B cell (primary cell): ENCODE measurements at regions not wholly inside any gene's neighbourhood (a gene's known extent, or its start where the extent isn't known, plus 50 kb on each side); places are given as distances from the start of the nearest gene placed in this dataset.

Source experiments
- ATAC-seq: fragments of 200-7000 bp; cut with Tn5 transposase; one replicate; pipeline ENCODE4 v1.10.0; 2021; ENCODE audit warnings: low read depth, mild to moderate bottlenecking, moderate number of reproducible peaks, moderate library complexity
- CTCF ChIA-PET: fragments of 350-600 bp; sonication (Branson Sonifier 250); formaldehyde crosslinking; loops from one replicate; lab custom pipeline; 2021; ENCODE audit warnings: antibody characterized with exemption, inconsistent platforms; lab: Charles Lee
- POLR2A ChIA-PET: fragments of 350-600 bp; sonication (Branson Sonifier 250); formaldehyde crosslinking; loops from one replicate; lab custom pipeline; 2021; ENCODE audit warnings: antibody characterized with exemption; lab: Charles Lee
- DNase-seq: peaks from one replicate; pipeline ENCODE4 v3.0.0; 2013
- H2AFZ ChIP-seq: 2 replicates; pipeline ENCODE4 v1.6.1; 2012; ENCODE audit warnings: mild to moderate bottlenecking, low read depth, low read length; ENCODE audit not compliant: insufficient read depth, poor library complexity, severe bottlenecking
- H3K27ac ChIP-seq, 2 donors: 1 replicate in 1 of 2; 2 replicates in 1 of 2; pipeline ENCODE4 v1.5.1; 2012 to 2013; ENCODE audit warnings: low read length in 2 of 2, mild to moderate bottlenecking in 2 of 2, moderate library complexity in 1 of 2
- H3K27me3 ChIP-seq, 4 experiments: fragments of 200-600 bp in 1 of 4; sonication (generic) in 1 of 4; replicated peaks in 1 of 4; 1 replicate in 2 of 4; 2 replicates in 2 of 4; pipeline versions ENCODE4 v1.6.1 to v1.7.0; 2013 to 2016; ENCODE audit warnings: low read length in 3 of 4, mild to moderate bottlenecking in 2 of 4, mixed read lengths in 1 of 4, moderate library complexity in 1 of 4; ENCODE audit not compliant: insufficient read depth in 4 of 4, control insufficient read depth in 3 of 4; ENCODE audit errors: control extremely low read depth in 1 of 4
- H3K36me3 ChIP-seq, 2 experiments: replicated peaks in 1 of 2; 1 replicate in 1 of 2; 2 replicates in 1 of 2; pipeline versions ENCODE4 v1.6.1 to v1.7.1; 2013; ENCODE audit warnings: low read length in 1 of 2; ENCODE audit not compliant: insufficient read depth in 2 of 2, control insufficient read depth in 1 of 2; ENCODE audit errors: control extremely low read depth in 1 of 2, extremely low read depth in 1 of 2
- H3K4me1 ChIP-seq, 2 donors: fragments of 200-600 bp in 1 of 2; sonication (generic) in 1 of 2; 1 replicate in 1 of 2; 2 replicates in 1 of 2; pipeline versions ENCODE4 v1.5.1 to v1.6.1; 2013 to 2017; ENCODE audit warnings: low read length in 2 of 2; ENCODE audit not compliant: control insufficient read depth in 2 of 2, insufficient read depth in 2 of 2
- H3K4me2 ChIP-seq: replicated peaks from 2 replicates; pipeline ENCODE3; 2012; ENCODE audit warnings: mild to moderate bottlenecking, low read depth, low read length; ENCODE audit not compliant: poor library complexity, severe bottlenecking
- H3K4me3 ChIP-seq, 5 experiments: fragments of 200-600 bp in 1 of 5; sonication (generic) in 1 of 5; 1 replicate in 3 of 5; 2 replicates in 2 of 5; pipeline versions ENCODE4 v1.5.1 to v1.7.0; 2011 to 2016; ENCODE audit warnings: low read length in 4 of 5, mild to moderate bottlenecking in 4 of 5, low read depth in 2 of 5, control low read depth in 1 of 5, moderate library complexity in 1 of 5; ENCODE audit not compliant: insufficient read depth in 1 of 5; ENCODE audit errors: control extremely low read depth in 1 of 5, extremely low read depth in 1 of 5
- H3K79me2 ChIP-seq: fragments of 200-600 bp; sonication (generic); one replicate; pipeline ENCODE4 v1.6.0; 2016; ENCODE audit warnings: low read length; ENCODE audit not compliant: control insufficient read depth, insufficient read depth
- H3K9ac ChIP-seq: fragments of 200-600 bp; sonication (generic); 2 replicates; pipeline ENCODE4 v1.6.1; 2017; ENCODE audit warnings: mild to moderate bottlenecking, low read length, moderate library complexity
- H3K9me3 ChIP-seq, 3 donors: one replicate each; pipeline versions ENCODE4 v1.6.1 to v1.7.1; 2013; ENCODE audit warnings: low read length in 2 of 3; ENCODE audit not compliant: control insufficient read depth in 2 of 3, insufficient read depth in 1 of 3; ENCODE audit errors: control extremely low read depth in 1 of 3
- H4K20me1 ChIP-seq: 2 replicates; pipeline ENCODE4 v1.6.0; 2012; ENCODE audit warnings: mild to moderate bottlenecking, low read length; ENCODE audit not compliant: insufficient read depth, control insufficient read depth, poor library complexity, severe bottlenecking
- H3K27ac Mint-ChIP-seq: one replicate; pipeline ENCODE4 v1.8.0; 2021; ENCODE audit warnings: mixed read lengths
- H3K27me3 Mint-ChIP-seq: one replicate; pipeline ENCODE4 v1.8.0; 2021; ENCODE audit warnings: mixed read lengths
- H3K4me1 Mint-ChIP-seq: one replicate; pipeline ENCODE4 v1.8.0; 2021; ENCODE audit warnings: mixed read lengths
- H3K4me3 Mint-ChIP-seq: one replicate; pipeline ENCODE4 v1.8.0; 2021; ENCODE audit warnings: mixed read lengths
- H3K9me3 Mint-ChIP-seq: one replicate; pipeline ENCODE4 v1.8.0; 2022; ENCODE audit warnings: mixed read lengths; ENCODE audit not compliant: insufficient read depth
- CTCF ChIP-seq: fragments of 200-600 bp; IDR thresholded peaks from one replicate; pipeline ENCODE4 v1.8.0; 2022; ENCODE audit warnings: antibody characterized with exemption, mild to moderate bottlenecking
- EZH2 ChIP-seq: IDR thresholded peaks from 2 replicates; pipeline ENCODE4 v1.6.1; 2012; ENCODE audit warnings: borderline replicate concordance, low read depth, mild to moderate bottlenecking, moderate library complexity, low read length; ENCODE audit not compliant: insufficient read depth, poor library complexity, severe bottlenecking
- WGBS: methylation state at CpG from one replicate; pipeline ENCODE4 v1.1.5; 2013; ENCODE audit warnings: missing lambda C conversion rate; ENCODE audit not compliant: insufficient coverage; 5-methylcytosine and 5-hydroxymethylcytosine counted together
- intact Hi-C: fragments of 100-400 bp; cut with micrococcal nuclease; formaldehyde crosslinking; loops from one replicate; pipeline ENCODE4 v1.10.0; 2022

DNA sequence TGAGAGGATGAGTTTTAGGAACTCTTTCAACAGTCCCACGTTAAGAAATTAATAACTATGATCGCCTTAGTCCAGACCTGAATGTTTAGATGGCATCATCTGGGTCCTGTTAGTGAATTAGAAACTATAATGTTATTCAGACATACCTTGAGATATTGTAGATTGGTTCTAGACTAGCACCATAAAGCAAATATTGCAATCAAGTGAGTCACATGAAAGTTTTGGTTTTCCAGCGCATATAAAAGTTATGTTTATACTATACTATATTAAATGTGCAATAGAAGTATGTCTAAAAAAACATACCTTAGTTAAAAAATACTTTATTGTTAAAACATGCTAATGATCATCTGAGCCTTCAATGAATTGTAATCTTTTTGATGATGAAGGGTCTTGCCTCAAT lies 106.6 kb upstream of the ATP2B1 start:
- POLR2A ChIA-PET = no interaction called here
- no peak for TF ChIP-seq EZH2
- TF ChIP-seq CTCF = no peak
- H3K79me2 ChIP-seq = no peaks in the 10 kb centered on the region
- no peak overlapping the region for H3K9ac ChIP-seq
- no peak for DNase-seq
- H4K20me1 ChIP-seq = no peaks in the 10 kb centered on the region
- no peaks in the 10 kb centered on the region for H3K27me3 ChIP-seq
- no peak for ATAC-seq
- H3K4me2 ChIP-seq = no peak overlapping the region
- Mint-ChIP-seq H3K4me3 (no peak overlapping the region), H3K27me3 (no peaks in the 10 kb centered on the region), H3K9me3 (no peaks in the 10 kb centered on the region), H3K4me1 (peaks cover 9% of the 10 kb centered on the region), H3K27ac (no peak overlapping the region)
- WGBS = no CpG with 5 or more reads among the region's 3 CpGs
- CTCF ChIA-PET = no interaction called here
- no peaks in the 10 kb centered on the region for H3K36me3 ChIP-seq
- no peak overlapping the region for H2AFZ ChIP-seq
- H3K9me3 ChIP-seq = no peaks in the 10 kb centered on the region
- H3K27ac ChIP-seq = no peak overlapping the region
- no peak overlapping the region for H3K4me3 ChIP-seq
- intact Hi-C loops = no loop called here
- H3K4me1 ChIP-seq = no peaks in the 10 kb centered on the region

- no peaks in the 10 kb centered on the region for H3K9me3 ChIP-seq
- no peaks in the 10 kb centered on the region for H4K20me1 ChIP-seq
- no peak overlapping the region for H3K9ac ChIP-seq
- H3K4me3 Mint-ChIP-seq = no peak overlapping the region
- H3K4me1 Mint-ChIP-seq = peaks cover 29% of the 10 kb centered on the region
- peaks cover 15 to 23% of the 10 kb centered on the region in 2 donors for H3K4me1 ChIP-seq
- no peak overlapping the region for H2AFZ ChIP-seq
- H3K79me2 ChIP-seq = no peaks in the 10 kb centered on the region
- CTCF ChIA-PET = interaction anchor here (1.3 kb wide), 1 partner anchor 21 kb away, joined by 3 read pairs; no protein-coding TSS in a partner anchor
- TF ChIP-seq EZH2 (no peak), CTCF (no peak)
- no peaks in the 10 kb centered on the region for H3K27me3 ChIP-seq
- H3K36me3 ChIP-seq = no peaks in the 10 kb centered on the region
- no peak overlapping the region for H3K27ac ChIP-seq
- H3K4me3 ChIP-seq = no peak overlapping the region
- intact Hi-C loops = no loop called here
- no peak for DNase-seq
- H3K9me3 Mint-ChIP-seq = no peaks in the 10 kb centered on the region
- no peak overlapping the region for H3K27ac Mint-ChIP-seq
- ATAC-seq = no peak
- no peak overlapping the region for H3K4me2 ChIP-seq
- POLR2A ChIA-PET = interaction anchor here (0.6 kb wide), 1 partner anchor 237 kb away, joined by 3 read pairs; no protein-coding TSS in a partner anchor
- no peaks in the 10 kb centered on the region for H3K27me3 Mint-ChIP-seq
Measured at GRCh38 chr12:89803412-89803811, 94.8 kb upstream of the ATP2B1 start.
